A673 (cell line): ENCODE measurements at regions not wholly inside any gene's neighbourhood (a gene's known extent, or its start where the extent isn't known, plus 50 kb on each side); places are given as distances from the start of the nearest gene placed in this dataset.

ENCODE experiments used
- CTCF ChIP-seq: fragments of 300-800, 200-600 bp; sonication (generic); conservative IDR thresholded peaks from 2 replicates; pipeline ENCODE4 v1.5.1; 2017; ENCODE audit warnings: low read depth, mild to moderate bottlenecking, antibody characterized with exemption, low read length, moderate library complexity, mixed read lengths
- EZH2 ChIP-seq: fragments of 200-600 bp; sonication (generic); IDR thresholded peaks from 2 replicates; pipeline ENCODE4 v1.6.1; 2017; ENCODE audit warnings: borderline replicate concordance, low read depth, mild to moderate bottlenecking, mixed read lengths, antibody characterized with exemption, low read length; ENCODE audit not compliant: poor library complexity, severe bottlenecking

DNA sequence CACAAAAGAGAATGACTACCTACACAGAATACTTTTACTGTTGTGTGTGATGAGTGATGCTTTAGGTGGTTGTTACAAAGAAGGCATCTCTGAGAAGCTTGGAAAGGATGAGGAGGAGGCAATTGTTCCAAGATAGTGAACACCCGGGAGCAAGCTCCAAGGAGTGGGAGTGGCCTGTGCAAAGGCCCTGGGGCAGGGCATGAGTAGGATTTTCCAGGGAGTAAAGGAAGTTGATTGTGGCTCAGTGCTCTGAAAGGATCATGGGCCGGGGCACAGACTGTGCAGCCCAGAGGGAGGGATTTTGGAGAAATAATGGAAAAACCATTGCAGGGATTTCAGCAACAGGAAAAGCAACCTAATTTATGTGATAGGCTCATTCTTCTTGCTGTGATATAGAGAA is 264.3 kb downstream of the CDH26 start:
- TF ChIP-seq CTCF = no peak
- TF ChIP-seq EZH2 = no peak
